Stimulated activated effector memory CD8-positive, alpha-beta T cell treated with anti-CD3 and anti-CD28 coated beads, Interleukin-12 subunit alpha, Interleukin-12 subunit beta, amount 100 ng/mL, for 72 hours (primary cell): ENCODE measurements at regions not wholly inside any gene's neighbourhood (a gene's known extent, or its start where the extent isn't known, plus 50 kb on each side); places are given as distances from the start of the nearest gene placed in this dataset.
"Not testable (repeated sequence)": the region's sequence is repeated elsewhere in the genome, so short reads cannot be mapped to it uniquely, and the experiment has no call there.

ENCODE experiments used
- ATAC-seq: fragments of 150-1000 bp; cut with Tn5 transposase; 2 replicates; pipeline ENCODE4 v1.10.0; 2021
- DNase-seq, 2 donors: peaks; one replicate each; pipeline ENCODE4 v3.0.0; 2021 to 2022; ENCODE audit warnings: low spot score in 2 of 2
- H3K27ac Mint-ChIP-seq: one replicate; pipeline ENCODE4 v1.8.0; 2022; ENCODE audit warnings: mild to moderate bottlenecking, mixed read lengths
- H3K36me3 Mint-ChIP-seq: one replicate; pipeline ENCODE4 v1.8.0; 2022; ENCODE audit warnings: mild to moderate bottlenecking, mixed read lengths
- H3K4me1 Mint-ChIP-seq: one replicate; pipeline ENCODE4 v1.8.0; 2022; ENCODE audit warnings: mixed read lengths
- H3K4me3 Mint-ChIP-seq: one replicate; pipeline ENCODE4 v1.8.0; 2022; ENCODE audit warnings: mild to moderate bottlenecking, mixed read lengths
- H3K9me3 Mint-ChIP-seq: one replicate; pipeline ENCODE4 v1.8.0; 2022; ENCODE audit warnings: mixed read lengths

DNA sequence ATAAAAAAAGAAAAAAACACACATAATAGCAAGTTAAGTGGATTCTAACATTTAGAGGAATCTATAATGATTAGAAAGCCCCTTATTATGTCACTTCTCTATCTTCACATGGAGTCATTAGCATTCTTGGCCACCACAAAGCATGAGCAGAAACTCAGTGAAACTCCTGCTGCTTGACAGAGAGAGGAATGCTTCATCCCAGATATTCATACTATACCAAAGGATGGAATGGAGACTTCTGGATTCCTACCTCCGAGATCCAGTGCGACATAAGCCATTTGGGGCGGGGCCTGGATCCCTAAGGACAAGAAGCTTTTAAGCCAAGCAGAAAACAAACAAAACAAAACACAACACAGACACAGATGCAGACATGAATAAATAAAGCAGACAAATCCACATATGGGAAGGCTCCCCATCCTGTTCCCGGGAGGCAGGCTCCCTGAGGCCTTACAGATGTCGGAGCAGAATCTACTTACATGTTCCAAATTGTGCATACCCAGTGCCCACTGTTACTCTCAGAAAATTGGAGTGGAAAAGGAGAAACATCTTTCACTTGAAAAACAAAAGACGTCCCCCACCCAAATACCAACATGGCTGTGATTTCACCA is 727.3 kb downstream of the MAFB start:
- peaks cover 4% of the 10 kb centered on the region for H3K9me3 Mint-ChIP-seq
- H3K4me1 Mint-ChIP-seq, result no peaks in the 10 kb centered on the region
- no peaks in the 10 kb centered on the region for H3K36me3 Mint-ChIP-seq
- no peak overlapping the region for H3K4me3 Mint-ChIP-seq
- no peak for DNase-seq
- H3K27ac Mint-ChIP-seq, result no peak overlapping the region
- no peak for ATAC-seq

DNA sequence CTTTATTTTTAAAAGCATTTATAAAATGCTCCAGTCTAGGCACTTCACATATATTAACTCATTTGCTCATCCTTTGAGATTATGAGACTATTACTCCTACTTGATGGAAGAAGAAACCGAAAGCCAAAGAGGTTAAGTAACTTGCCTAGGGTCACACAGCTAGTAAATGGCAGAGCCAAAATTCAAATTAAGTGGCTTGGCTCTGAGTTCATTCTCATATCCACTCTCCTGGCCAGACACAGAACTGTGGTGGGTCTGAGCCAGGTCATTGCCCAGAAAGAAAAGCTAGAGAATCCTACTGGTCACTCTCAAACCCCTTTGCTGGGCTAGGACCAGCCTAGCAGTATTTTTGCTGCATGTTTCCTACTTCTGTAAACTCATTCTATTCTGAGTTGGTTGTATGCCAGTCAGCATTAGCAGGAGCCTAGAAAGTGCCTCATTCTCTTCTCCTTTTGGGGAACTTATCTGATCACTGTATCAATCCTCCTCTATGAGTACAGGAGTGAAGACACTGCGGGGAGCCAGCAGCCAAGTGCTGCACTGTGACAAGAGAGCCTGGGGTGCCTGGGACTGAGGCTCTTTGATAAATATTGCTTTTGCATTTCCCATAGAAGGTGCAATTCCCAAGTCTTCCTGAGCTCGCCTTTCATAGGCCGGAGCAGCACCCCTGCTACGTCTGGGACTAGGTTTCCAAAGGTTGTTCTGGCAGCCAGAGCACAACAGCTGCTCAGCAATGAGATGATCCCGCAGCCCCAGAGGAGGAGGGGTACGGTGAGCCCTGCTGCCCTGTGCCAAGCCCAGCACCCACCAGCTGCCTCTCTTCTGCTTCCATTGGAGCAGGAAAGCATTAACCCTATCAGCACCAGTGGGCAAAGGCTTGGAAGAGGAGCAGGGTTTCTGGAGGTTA is 728.3 kb downstream of the MAFB start:
- ATAC-seq (no peak), DNase-seq (no peak)
- H3K27ac Mint-ChIP-seq, result no peak overlapping the region
- no peak overlapping the region for H3K4me3 Mint-ChIP-seq
- H3K36me3 Mint-ChIP-seq, result no peaks in the 10 kb centered on the region
- H3K4me1 Mint-ChIP-seq, result no peaks in the 10 kb centered on the region
- peaks cover 4% of the 10 kb centered on the region for H3K9me3 Mint-ChIP-seq

DNA sequence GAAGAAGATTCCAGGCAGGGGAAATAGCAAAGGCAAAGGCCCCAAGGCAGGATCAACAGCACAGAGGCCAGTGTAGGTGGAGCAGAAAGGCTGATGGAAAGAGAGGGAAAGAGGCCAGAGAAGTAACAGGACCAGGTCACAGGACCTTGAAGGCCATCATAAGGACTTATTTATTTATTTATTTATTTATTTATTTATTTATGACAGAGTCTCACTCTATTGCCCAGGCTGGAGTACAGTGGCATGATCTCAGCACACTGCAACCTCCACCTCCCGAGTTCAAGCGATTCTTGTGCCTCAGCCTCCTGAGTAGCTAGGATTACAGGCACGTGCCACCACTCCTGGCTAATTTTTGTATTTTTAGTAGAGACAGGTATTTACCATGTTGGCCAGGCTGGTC is 731.1 kb downstream of the MAFB start:
- not testable (repeated sequence) for H3K36me3 Mint-ChIP-seq, H3K9me3 Mint-ChIP-seq, H3K27ac Mint-ChIP-seq, DNase-seq, ATAC-seq, H3K4me3 Mint-ChIP-seq, H3K4me1 Mint-ChIP-seq

DNA sequence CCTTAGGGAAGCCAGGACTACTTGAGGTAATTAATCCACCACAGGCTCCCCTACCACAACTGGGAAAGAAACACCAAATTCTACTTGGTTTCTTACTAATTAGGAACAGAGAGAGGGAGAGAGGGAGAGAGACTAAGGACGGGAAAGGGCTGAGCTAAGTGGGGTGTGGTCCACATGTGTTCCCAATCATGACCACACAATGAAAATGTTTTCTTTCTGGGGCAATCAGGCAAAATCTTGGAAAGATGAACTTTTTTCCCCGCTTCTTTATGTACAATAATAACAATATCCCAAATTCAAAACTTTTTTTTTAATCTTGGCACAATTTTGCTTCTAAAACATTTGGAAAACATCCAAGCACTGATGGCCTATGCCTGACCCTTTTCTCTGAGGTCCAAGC is 734.4 kb downstream of the MAFB start:
- DNase-seq, result no peak
- H3K27ac Mint-ChIP-seq, result no peak overlapping the region
- peaks cover 4% of the 10 kb centered on the region for H3K9me3 Mint-ChIP-seq
- H3K4me1 Mint-ChIP-seq, result no peaks in the 10 kb centered on the region
- no peak overlapping the region for H3K4me3 Mint-ChIP-seq
- H3K36me3 Mint-ChIP-seq, result no peaks in the 10 kb centered on the region
- ATAC-seq, result no peak

DNA sequence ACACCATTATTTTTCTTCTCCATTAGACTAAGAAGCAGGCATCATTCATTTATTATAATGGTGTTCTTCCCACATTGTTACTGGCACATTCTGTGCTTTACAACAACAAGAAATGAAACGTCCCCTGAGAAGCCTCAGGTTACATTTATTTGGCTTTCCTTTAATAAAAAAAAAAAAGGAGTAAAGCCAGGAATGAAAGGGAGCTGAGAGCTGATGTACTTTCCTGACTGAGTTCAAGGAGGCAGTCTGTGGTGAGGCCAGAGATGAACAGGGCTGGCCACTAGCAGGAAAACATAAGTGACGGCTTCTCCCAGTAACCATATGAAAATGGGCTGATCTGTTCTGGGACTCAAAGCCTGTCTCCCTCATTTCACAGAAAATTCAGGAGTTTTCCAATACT is 742.1 kb downstream of the MAFB start:
- H3K4me1 Mint-ChIP-seq, result no peaks in the 10 kb centered on the region
- no peak overlapping the region for H3K27ac Mint-ChIP-seq
- H3K36me3 Mint-ChIP-seq, result no peaks in the 10 kb centered on the region
- H3K4me3 Mint-ChIP-seq, result no peak overlapping the region
- DNase-seq (no peak), ATAC-seq (no peak)
- H3K9me3 Mint-ChIP-seq, result no peaks in the 10 kb centered on the region

DNA sequence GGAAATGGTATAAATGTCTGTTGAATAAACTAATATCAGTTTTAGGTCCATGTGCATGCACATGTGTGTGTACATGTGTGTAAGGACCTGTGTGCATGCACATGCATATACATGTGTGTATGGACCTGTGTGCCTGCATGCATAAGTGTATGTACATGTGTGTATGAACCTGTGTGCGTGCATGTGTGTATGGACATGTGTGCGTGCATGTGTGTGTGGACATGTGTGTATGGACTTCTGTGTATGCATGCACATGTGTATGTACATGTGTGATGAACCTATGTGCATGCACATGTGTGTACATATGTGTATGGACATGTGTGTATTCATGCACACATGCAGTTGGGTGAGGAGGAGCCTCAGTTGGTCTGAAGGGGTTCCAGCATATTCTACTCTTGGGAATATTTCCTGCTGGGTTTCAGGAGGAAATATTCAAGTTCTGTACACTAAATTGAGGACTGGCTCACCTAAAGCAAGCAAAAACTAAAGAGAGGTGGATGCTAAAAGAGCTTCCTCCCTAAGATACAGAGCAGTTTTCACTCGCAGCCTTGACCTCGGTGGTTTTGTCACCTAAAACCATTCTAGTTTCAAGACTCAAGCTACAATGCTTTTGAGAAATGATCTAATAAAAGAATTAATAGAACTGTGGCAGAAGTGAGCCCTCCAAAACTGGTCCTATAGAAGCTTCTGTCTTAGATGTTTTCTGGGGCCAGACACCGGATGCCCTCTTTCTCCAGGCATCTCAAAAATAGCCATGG is 742.8 kb downstream of the MAFB start:
- Mint-ChIP-seq H3K27ac (no peak overlapping the region), H3K36me3 (no peaks in the 10 kb centered on the region), H3K4me3 (no peak overlapping the region), H3K9me3 (no peaks in the 10 kb centered on the region), H3K4me1 (no peaks in the 10 kb centered on the region)
- DNase-seq, result no peak
- ATAC-seq, result no peak

DNA sequence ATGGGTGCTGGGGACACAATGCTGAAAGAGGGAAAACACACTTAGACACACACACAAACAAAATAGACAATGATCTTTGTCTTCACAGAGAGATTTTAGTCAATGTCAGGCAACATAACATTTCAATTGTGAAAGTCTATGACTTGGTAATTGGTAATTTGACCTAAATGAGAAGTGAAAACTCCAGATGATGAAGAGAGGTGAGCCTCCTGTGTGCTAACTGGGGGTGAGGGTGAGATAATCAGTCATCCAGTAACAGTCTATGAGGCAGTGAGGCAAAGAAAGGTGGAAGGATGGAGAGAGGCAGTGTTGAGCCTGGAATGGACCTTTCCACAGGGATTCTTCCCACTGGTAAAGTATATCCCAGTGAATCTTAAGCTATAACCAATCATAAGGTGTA is 744.2 kb downstream of the MAFB start:
- no peak for DNase-seq

DNA sequence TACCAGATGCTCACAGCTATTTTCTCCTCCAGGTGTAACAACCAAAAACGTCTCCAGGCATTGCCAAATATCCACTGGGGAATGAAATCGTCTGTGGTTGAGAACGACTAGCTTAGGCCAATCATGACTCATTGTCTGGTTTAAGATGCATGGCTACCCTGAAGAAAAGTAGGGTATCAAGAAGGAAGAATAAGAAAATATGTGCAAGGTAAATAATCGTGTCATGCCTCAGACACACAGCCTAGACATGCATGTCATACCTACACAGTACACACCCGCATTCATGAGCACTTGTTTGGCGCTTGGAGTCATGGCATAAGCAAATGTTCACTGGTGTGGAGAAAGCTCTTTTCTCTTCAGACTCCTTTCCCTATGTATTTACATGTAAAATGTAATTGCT is 745.7 kb downstream of the MAFB start:
- Mint-ChIP-seq H3K27ac (no peak overlapping the region), H3K4me1 (no peaks in the 10 kb centered on the region), H3K4me3 (no peak overlapping the region), H3K9me3 (no peaks in the 10 kb centered on the region), H3K36me3 (no peaks in the 10 kb centered on the region)
- ATAC-seq (no peak), DNase-seq (no peak)

More for the DNA sequence above, 744.2 kb downstream of the MAFB start:
- no peak for ATAC-seq
- H3K4me3 Mint-ChIP-seq, result no peak overlapping the region
- H3K9me3 Mint-ChIP-seq, result no peaks in the 10 kb centered on the region
- H3K4me1 Mint-ChIP-seq, result no peaks in the 10 kb centered on the region
- H3K36me3 Mint-ChIP-seq, result no peaks in the 10 kb centered on the region
- H3K27ac Mint-ChIP-seq, result no peak overlapping the region

DNA sequence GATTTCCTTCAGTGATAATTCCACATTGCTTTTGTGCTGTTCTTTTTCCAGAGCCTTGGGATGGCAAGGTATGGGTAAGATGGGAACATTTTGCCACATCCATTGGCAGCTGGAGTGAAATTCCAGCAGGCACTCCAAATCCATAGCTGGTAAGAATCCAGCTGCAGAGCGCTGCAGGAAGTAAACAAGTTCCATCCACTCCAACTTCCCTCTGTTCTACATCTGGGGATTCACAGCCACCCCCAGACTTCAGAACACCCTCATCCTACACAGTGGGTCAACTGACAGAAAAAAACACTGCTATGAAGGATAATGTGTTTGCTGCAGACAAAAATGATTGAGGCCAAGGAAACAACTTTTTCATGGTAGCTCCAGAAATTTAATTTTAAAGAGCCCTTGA is 747.8 kb downstream of the MAFB start:
- H3K36me3 Mint-ChIP-seq, result no peaks in the 10 kb centered on the region
- no peak overlapping the region for H3K27ac Mint-ChIP-seq
- no peak for DNase-seq
- no peak for ATAC-seq
- H3K4me3 Mint-ChIP-seq, result no peak overlapping the region
- H3K9me3 Mint-ChIP-seq, result no peaks in the 10 kb centered on the region
- no peaks in the 10 kb centered on the region for H3K4me1 Mint-ChIP-seq

DNA sequence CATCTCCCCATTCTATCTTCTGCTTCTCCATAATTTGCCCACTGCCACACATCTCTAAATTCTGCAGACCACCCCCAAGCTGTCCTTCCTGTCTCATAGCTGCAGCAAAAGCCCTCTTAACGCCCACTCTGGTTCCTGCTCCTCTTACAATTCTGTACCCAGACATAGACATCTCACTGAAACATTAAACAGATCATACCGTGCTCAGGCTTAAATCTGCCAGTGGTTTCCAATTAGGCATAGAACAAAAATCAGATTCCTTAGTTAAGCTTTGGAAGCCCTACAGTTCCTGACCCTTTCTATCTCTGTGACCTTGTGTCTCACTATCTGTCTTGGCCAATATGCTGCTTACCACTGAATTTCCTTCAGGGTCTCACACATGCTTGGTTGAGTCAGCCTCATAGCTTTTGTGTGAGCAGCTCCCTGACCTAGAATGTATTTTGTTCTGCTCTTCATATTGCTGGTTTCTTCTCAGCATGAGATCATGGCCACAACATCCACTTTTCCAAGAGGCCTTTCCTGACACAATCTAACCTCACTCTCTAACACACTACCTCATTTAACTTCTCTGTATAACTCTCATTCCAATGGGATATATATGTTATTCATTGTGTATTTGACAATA is 749.7 kb downstream of the MAFB start:
- ATAC-seq (no peak), DNase-seq (no peak)
- no peak overlapping the region for H3K27ac Mint-ChIP-seq
- H3K9me3 Mint-ChIP-seq, result no peaks in the 10 kb centered on the region
- no peak overlapping the region for H3K4me3 Mint-ChIP-seq
- H3K4me1 Mint-ChIP-seq, result no peaks in the 10 kb centered on the region
- no peaks in the 10 kb centered on the region for H3K36me3 Mint-ChIP-seq

DNA sequence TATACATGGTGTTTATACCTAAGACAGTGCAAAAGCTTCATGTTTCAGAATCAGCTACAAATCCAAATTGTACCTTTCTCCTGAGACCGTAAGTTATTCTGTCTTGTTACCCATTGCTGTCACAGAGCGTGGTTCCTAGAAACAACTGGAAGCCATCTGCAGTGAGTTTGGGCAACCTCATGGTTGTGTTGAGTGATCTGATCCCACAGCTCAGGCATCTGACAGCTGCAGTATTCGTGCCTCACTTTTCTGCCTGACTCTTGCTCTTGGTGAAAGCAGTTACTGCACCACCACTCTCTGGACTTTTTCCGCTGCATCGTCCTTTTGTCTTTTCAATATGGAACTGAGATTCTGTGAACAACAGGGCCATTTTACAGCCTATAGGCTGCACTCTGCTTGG is 752.6 kb downstream of the MAFB start:
- ATAC-seq (no peak), DNase-seq (no peak)
- H3K9me3 Mint-ChIP-seq, result peaks cover 4% of the 10 kb centered on the region
- no peaks in the 10 kb centered on the region for H3K4me1 Mint-ChIP-seq
- no peaks in the 10 kb centered on the region for H3K36me3 Mint-ChIP-seq
- no peak overlapping the region for H3K4me3 Mint-ChIP-seq
- no peak overlapping the region for H3K27ac Mint-ChIP-seq

DNA sequence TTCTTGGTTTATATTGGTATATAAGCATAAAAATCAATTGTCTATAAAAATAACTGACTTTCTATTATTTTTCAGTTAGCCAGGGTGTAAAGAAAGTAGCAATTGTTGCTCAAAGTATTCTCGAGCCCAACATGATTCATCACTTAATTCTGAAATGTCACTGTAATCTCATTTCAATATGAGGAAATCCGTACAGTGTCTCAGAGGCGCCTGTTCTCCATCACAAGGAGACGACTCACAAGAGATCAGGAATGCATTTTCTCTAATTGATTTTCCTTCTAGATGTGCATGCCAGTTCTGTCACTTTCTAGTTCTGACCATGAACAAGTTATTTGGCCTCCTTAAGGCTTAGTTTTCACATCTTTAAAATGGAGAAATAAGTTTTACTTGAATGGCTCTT is 753.1 kb downstream of the MAFB start:
- H3K9me3 Mint-ChIP-seq, result peaks cover 4% of the 10 kb centered on the region
- ATAC-seq (no peak), DNase-seq (no peak)
- no peak overlapping the region for H3K27ac Mint-ChIP-seq
- no peaks in the 10 kb centered on the region for H3K4me1 Mint-ChIP-seq
- H3K36me3 Mint-ChIP-seq, result no peaks in the 10 kb centered on the region
- H3K4me3 Mint-ChIP-seq, result no peak overlapping the region

DNA sequence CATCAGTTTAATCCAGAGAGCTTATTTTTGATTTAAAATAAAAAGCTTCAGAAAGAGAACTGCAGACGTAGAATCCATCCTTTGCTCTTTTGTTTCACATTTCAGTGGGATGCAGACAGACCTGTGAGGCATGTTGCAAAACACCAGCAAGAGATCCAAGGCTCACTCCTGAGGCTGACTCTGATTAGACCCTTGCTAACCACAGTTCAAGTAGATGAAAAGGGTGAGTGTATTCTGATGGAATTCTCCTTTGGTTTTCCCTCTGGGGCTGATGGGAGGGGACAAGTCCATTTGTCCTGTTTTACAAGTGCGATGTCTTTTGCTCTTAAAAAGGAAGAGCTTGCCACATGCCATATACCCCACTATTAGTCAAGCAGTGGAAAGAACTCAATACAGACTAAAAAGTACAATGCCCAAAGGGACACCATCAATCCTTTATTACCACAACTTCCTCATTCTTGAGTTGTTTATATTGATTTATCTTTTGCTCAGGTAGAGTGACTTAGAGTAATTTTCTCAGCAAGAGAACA is 772.7 kb downstream of the MAFB start:
- no peak for DNase-seq
- Mint-ChIP-seq H3K36me3 (no peaks in the 10 kb centered on the region), H3K9me3 (no peaks in the 10 kb centered on the region), H3K4me3 (no peak overlapping the region), H3K4me1 (no peaks in the 10 kb centered on the region), H3K27ac (no peak overlapping the region)
- no peak for ATAC-seq

DNA sequence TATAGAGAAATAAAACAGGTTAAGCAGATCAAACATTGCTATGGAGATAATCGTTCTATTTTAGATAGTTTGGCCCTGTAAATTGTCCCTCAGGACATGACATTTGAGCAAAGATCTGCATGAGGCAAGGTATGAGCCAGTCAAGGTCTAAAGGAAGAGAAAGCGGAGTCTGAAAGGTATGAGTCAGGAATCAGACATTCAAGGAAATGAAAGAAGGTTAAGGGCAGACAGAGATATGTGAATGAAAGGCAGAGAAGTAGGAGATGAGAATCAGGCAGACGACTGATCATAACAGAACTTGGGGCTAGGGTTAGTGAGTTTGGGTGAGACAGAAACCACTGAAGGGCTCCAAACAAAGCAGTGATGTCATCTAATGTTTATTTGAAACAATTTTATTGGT is 775.8 kb downstream of the MAFB start:
- H3K27ac Mint-ChIP-seq, result no peak overlapping the region
- DNase-seq (no peak), ATAC-seq (no peak)
- no peaks in the 10 kb centered on the region for H3K36me3 Mint-ChIP-seq
- no peaks in the 10 kb centered on the region for H3K4me1 Mint-ChIP-seq
- H3K4me3 Mint-ChIP-seq, result no peak overlapping the region
- no peaks in the 10 kb centered on the region for H3K9me3 Mint-ChIP-seq

DNA sequence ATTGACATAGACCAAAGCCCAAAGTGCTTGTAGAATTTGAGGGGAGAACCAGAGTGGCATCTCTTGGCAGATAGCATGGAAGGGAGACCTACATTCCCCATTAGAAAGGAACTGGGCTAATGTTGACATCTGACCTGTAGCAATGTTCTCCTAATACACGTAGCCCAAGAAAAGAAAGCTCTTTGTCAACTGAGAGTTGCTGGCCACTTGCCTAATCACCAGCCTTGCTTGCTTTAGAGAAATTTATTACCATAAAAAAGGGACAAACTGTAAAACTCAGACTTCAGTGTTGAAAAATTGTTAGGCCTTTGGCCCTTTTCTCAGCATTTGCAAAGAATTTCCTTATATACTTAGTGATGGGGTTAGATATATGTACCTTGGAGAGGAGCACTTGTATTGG is 777.5 kb downstream of the MAFB start:
- H3K9me3 Mint-ChIP-seq, result no peaks in the 10 kb centered on the region
- ATAC-seq (no peak), DNase-seq (no peak)
- no peak overlapping the region for H3K4me3 Mint-ChIP-seq
- no peaks in the 10 kb centered on the region for H3K4me1 Mint-ChIP-seq
- no peak overlapping the region for H3K27ac Mint-ChIP-seq
- no peaks in the 10 kb centered on the region for H3K36me3 Mint-ChIP-seq
